Fibroblast of lung (primary cell): ENCODE measurements at regions not wholly inside any gene's neighbourhood (a gene's known extent, or its start where the extent isn't known, plus 50 kb on each side); places are given as distances from the start of the nearest gene placed in this dataset.

Experiments
- CTCF ChIP-seq, 2 donors: IDR thresholded peaks in 1 of 2; conservative IDR thresholded peaks in 1 of 2; 1 replicate in 1 of 2; 2 replicates in 1 of 2; pipeline ENCODE4 v1.5.1; 2011 to 2012; ENCODE audit warnings: low read length in 2 of 2, control low read depth in 1 of 2, inconsistent platforms in 1 of 2, low read depth in 1 of 2, mild to moderate bottlenecking in 1 of 2
- EZH2 ChIP-seq: IDR thresholded peaks from 2 replicates; pipeline ENCODE4 v1.5.1; 2012; ENCODE audit warnings: low read length, control low read depth, mild to moderate bottlenecking; ENCODE audit errors: missing control alignments

GRCh38 chr6:155549028-155549798 lies 93.6 kb upstream of the NOX3 start:
- no peak for TF ChIP-seq CTCF (conservative IDR thresholded peaks at IDR 0.05 in 1 of 2, IDR thresholded peaks at IDR 0.05 in 1 of 2; ENCODE audit: low read depth in 1 of 2, low read length in 2 of 2)
- no peak for TF ChIP-seq EZH2
